ENCODE measurements at regions not wholly inside any gene's neighbourhood (a gene's known extent, or its start where the extent isn't known, plus 50 kb on each side); places are given as distances from the start of the nearest gene placed in this dataset.

DNA sequence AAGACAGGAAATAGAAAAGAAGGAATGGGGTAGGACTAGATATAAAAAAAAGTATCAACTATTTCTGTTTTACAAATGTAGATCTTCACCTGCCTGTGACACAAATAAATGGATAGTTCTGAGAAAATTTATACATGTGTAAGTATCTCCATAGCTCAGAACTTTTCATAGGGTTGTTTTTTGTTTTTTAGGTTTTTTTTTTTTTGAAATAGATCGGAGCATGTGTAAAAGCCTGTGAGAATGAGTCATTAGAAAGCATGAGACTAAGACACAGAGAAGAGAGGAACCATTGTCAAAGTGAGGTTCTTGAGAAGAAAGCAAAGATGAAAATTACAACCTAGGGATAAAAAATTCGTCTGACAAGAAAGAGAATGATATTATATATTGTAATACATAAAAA is 481.6 kb downstream of the PABPC4L start:
- Histone ChIP-seq H3T11ph (ENCODE audit: low read length) (no peak overlapping the region), H4K91ac (ENCODE audit: insufficient read length, low read depth, low read length) (no peak overlapping the region), H2BK12ac (ENCODE audit: insufficient read length, low read depth, low read length) (no peak overlapping the region), H2BK15ac (ENCODE audit: low read depth, low read length) (no peak overlapping the region), H3K23me2 (ENCODE audit: insufficient read length, low read depth, low read length, poor library complexity, severe bottlenecking) (no peaks in the 10 kb centered on the region), H2AK5ac (ENCODE audit: insufficient read length, low read length) (no peak overlapping the region), H2BK20ac (ENCODE audit: low read depth, low read length, poor library complexity, severe bottlenecking) (no peak overlapping the region), H2BK5ac (ENCODE audit: insufficient read length, low read length) (no peak overlapping the region), H3K9ac (ENCODE audit: extremely low read depth, insufficient read length, low read length) (no peak overlapping the region), H3K9me3 (ENCODE audit: control insufficient read depth, low read depth, low read length) (no peaks in the 10 kb centered on the region), H3K27ac (ENCODE audit: insufficient read length, low read depth, low read length) (no peak overlapping the region), H3K4me2 (ENCODE audit: insufficient read depth, insufficient read length, low read length) (no peak overlapping the region), H3K79me1 (ENCODE audit: insufficient read depth, low read depth, low read length, poor library complexity, severe bottlenecking) (no peaks in the 10 kb centered on the region), H3K4me1 (ENCODE audit: insufficient read depth, low read length) (no peaks in the 10 kb centered on the region), H3K79me2 (ENCODE audit: insufficient read depth, low read length) (no peaks in the 10 kb centered on the region), H4K5ac (ENCODE audit: insufficient read length, low read depth, low read length) (no peak overlapping the region), H4K8ac (replicated peaks; ENCODE audit: insufficient read length, low read depth, low read length) (no peak overlapping the region), H3K27me3 (ENCODE audit: insufficient read depth, low read length) (no peaks in the 10 kb centered on the region), H2AFZ (ENCODE audit: low read length) (no peak overlapping the region), H3K4ac (ENCODE audit: low read depth, low read length) (no peak overlapping the region), H3K14ac (ENCODE audit: insufficient read depth, low read length) (no peak overlapping the region), H3K23ac (ENCODE audit: insufficient read length, low read depth, low read length) (no peak overlapping the region), H2BK120ac (ENCODE audit: low read depth, low read length, poor library complexity, severe bottlenecking) (no peak overlapping the region), H4K20me1 (ENCODE audit: control insufficient read depth, insufficient read depth, insufficient read length) (no peaks in the 10 kb centered on the region), H3K56ac (ENCODE audit: insufficient read length, low read depth, low read length) (no peak overlapping the region), H3K18ac (ENCODE audit: insufficient read length, low read depth, low read length) (no peak overlapping the region)
- Mint-ChIP-seq H3K4me1 (no peaks in the 10 kb centered on the region), H3K4me3 (no peak overlapping the region), H3K27me3 (ENCODE audit: low read depth) (no peaks in the 10 kb centered on the region), H3K27ac (no peak overlapping the region), H3K36me3 (ENCODE audit: insufficient read depth in 1 of 3, low read depth in 3 of 3) (no peaks in the 10 kb centered on the region; a peak in 1 of 7 replicates), H3K9me3 (no peaks in the 10 kb centered on the region)
- no CpG with 5 or more reads among the region's 2 CpGs for WGBS (ENCODE audit: extremely low coverage, insufficient read length, low lambda C conversion rate)
- TF ChIP-seq, protein P1, sequence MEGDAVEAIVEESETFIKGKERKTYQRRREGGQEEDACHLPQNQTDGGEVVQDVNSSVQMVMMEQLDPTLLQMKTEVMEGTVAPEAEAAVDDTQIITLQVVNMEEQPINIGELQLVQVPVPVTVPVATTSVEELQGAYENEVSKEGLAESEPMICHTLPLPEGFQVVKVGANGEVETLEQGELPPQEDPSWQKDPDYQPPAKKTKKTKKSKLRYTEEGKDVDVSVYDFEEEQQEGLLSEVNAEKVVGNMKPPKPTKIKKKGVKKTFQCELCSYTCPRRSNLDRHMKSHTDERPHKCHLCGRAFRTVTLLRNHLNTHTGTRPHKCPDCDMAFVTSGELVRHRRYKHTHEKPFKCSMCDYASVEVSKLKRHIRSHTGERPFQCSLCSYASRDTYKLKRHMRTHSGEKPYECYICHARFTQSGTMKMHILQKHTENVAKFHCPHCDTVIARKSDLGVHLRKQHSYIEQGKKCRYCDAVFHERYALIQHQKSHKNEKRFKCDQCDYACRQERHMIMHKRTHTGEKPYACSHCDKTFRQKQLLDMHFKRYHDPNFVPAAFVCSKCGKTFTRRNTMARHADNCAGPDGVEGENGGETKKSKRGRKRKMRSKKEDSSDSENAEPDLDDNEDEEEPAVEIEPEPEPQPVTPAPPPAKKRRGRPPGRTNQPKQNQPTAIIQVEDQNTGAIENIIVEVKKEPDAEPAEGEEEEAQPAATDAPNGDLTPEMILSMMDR (conservative IDR thresholded peaks at IDR 0.05) = no peak
- DNase-seq = no peak

Measured in H9 (cell line).